ENCODE measurements at regions not wholly inside any gene's neighbourhood (a gene's known extent, or its start where the extent isn't known, plus 50 kb on each side); places are given as distances from the start of the nearest gene placed in this dataset.

- no peaks in the 10 kb centered on the region for H3K9me3 ChIP-seq
- no peaks in the 10 kb centered on the region for H3K36me3 ChIP-seq
- H3K4me3 ChIP-seq = no peak overlapping the region
- intact Hi-C loops (cut with DNase I) = no loop called here
- no peaks in the 10 kb centered on the region for H3K4me1 ChIP-seq
- WGBS = 8% methylated on average over 1 of the region's 1 CpG
- no peak overlapping the region for H3K27ac ChIP-seq (replicated peaks in 1 of 4)
- no peaks in the 10 kb centered on the region for H3K27me3 ChIP-seq
- no peak for DNase-seq (ENCODE audit: extremely low spot score)
- no peak for TF ChIP-seq EP300 (IDR thresholded peaks at IDR 0.05)
- TF ChIP-seq, protein P1, sequence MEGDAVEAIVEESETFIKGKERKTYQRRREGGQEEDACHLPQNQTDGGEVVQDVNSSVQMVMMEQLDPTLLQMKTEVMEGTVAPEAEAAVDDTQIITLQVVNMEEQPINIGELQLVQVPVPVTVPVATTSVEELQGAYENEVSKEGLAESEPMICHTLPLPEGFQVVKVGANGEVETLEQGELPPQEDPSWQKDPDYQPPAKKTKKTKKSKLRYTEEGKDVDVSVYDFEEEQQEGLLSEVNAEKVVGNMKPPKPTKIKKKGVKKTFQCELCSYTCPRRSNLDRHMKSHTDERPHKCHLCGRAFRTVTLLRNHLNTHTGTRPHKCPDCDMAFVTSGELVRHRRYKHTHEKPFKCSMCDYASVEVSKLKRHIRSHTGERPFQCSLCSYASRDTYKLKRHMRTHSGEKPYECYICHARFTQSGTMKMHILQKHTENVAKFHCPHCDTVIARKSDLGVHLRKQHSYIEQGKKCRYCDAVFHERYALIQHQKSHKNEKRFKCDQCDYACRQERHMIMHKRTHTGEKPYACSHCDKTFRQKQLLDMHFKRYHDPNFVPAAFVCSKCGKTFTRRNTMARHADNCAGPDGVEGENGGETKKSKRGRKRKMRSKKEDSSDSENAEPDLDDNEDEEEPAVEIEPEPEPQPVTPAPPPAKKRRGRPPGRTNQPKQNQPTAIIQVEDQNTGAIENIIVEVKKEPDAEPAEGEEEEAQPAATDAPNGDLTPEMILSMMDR (IDR thresholded peaks at IDR 0.05) = no peak
- TF ChIP-seq POLR2A (IDR thresholded peaks at IDR 0.05; ENCODE audit: low read depth) = no peak
- no peak for TF ChIP-seq POLR2AphosphoS5 (IDR thresholded peaks at IDR 0.05)
These were observed 457.7 kb downstream of the ANXA1 start for GRCh38 chr9:73609381-73609780.

GRCh38 chr9:73611032-73611431 is 459.4 kb downstream of the ANXA1 start:
- intact Hi-C loops (cut with DNase I) = no loop called here
- WGBS = 71% methylated on average over 2 of the region's 2 CpGs
- Histone ChIP-seq H3K4me1 (no peaks in the 10 kb centered on the region), H3K27ac (replicated peaks in 1 of 4) (no peak overlapping the region), H3K36me3 (no peaks in the 10 kb centered on the region), H3K9me3 (no peaks in the 10 kb centered on the region), H3K27me3 (no peaks in the 10 kb centered on the region), H3K4me3 (no peak overlapping the region)
- DNase-seq (ENCODE audit: extremely low spot score) = no peak
- no peak for TF ChIP-seq POLR2A (IDR thresholded peaks at IDR 0.05; ENCODE audit: low read depth)

GRCh38 chr9:73613092-73613701 is 461.5 kb downstream of the ANXA1 start:
- TF ChIP-seq POLR2AphosphoS5 (IDR thresholded peaks at IDR 0.05) (no peak), POLR2A (IDR thresholded peaks at IDR 0.05; ENCODE audit: low read depth) (no peak), EP300 (IDR thresholded peaks at IDR 0.05) (no peak)
- TF ChIP-seq, protein P1 (IDR thresholded peaks at IDR 0.05) = no peak
- WGBS = 85% methylated on average over 4 of the region's 4 CpGs

GRCh38 chr9:73615557-73615956 is 463.9 kb downstream of the ANXA1 start:
- TF ChIP-seq EP300 (IDR thresholded peaks at IDR 0.05) (no peak), POLR2A (IDR thresholded peaks at IDR 0.05; ENCODE audit: low read depth) (no peak)
- Histone ChIP-seq H3K27ac (replicated peaks in 1 of 4) (no peak overlapping the region), H3K4me3 (no peak overlapping the region), H3K27me3 (no peaks in the 10 kb centered on the region), H3K9me3 (no peaks in the 10 kb centered on the region), H3K4me1 (no peaks in the 10 kb centered on the region), H3K36me3 (no peaks in the 10 kb centered on the region)
- intact Hi-C loops (cut with DNase I) = no loop called here
- DNase-seq (ENCODE audit: extremely low spot score) = no peak

More at GRCh38 chr9:73613092-73613701, 461.5 kb downstream of the ANXA1 start:
- Histone ChIP-seq H3K4me3 (no peak overlapping the region), H3K4me1 (no peaks in the 10 kb centered on the region), H3K36me3 (no peaks in the 10 kb centered on the region), H3K27me3 (no peaks in the 10 kb centered on the region), H3K9me3 (no peaks in the 10 kb centered on the region), H3K27ac (replicated peaks in 1 of 4) (no peak overlapping the region)
- DNase-seq (ENCODE audit: extremely low spot score) = no peak
- intact Hi-C loops (cut with DNase I) = no loop called here

GRCh38 chr9:73617586-73617985 is 465.9 kb downstream of the ANXA1 start:
- H3K4me3 ChIP-seq = no peak overlapping the region
- H3K27ac ChIP-seq (replicated peaks in 1 of 4) = no peak overlapping the region
- 89% methylated on average over 4 of the region's 4 CpGs for WGBS
- H3K4me1 ChIP-seq = no peaks in the 10 kb centered on the region
- H3K36me3 ChIP-seq = no peaks in the 10 kb centered on the region
- no peaks in the 10 kb centered on the region for H3K27me3 ChIP-seq
- intact Hi-C loops (cut with DNase I) = no loop called here
- DNase-seq (ENCODE audit: extremely low spot score) = no peak
- TF ChIP-seq, protein P1 (IDR thresholded peaks at IDR 0.05) = no peak
- TF ChIP-seq POLR2AphosphoS5 (IDR thresholded peaks at IDR 0.05) (no peak), EP300 (IDR thresholded peaks at IDR 0.05) (no peak), POLR2A (IDR thresholded peaks at IDR 0.05; ENCODE audit: low read depth) (no peak)
- H3K9me3 ChIP-seq = no peaks in the 10 kb centered on the region

- Histone ChIP-seq H3K36me3 (no peaks in the 10 kb centered on the region), H3K27me3 (no peaks in the 10 kb centered on the region), H3K4me3 (no peak overlapping the region), H3K27ac (replicated peaks in 1 of 4) (no peak overlapping the region), H3K9me3 (no peaks in the 10 kb centered on the region), H3K4me1 (no peaks in the 10 kb centered on the region)
- DNase-seq (ENCODE audit: extremely low spot score) = no peak
- WGBS = 97% methylated on average over 1 of the region's 1 CpG
- TF ChIP-seq POLR2AphosphoS5 (IDR thresholded peaks at IDR 0.05) = no peak
- TF ChIP-seq POLR2A (IDR thresholded peaks at IDR 0.05; ENCODE audit: low read depth) = no peak
- no peak for TF ChIP-seq EP300 (IDR thresholded peaks at IDR 0.05)
- TF ChIP-seq, protein P1 (IDR thresholded peaks at IDR 0.05) = no peak
- intact Hi-C loops (cut with DNase I) = no loop called here
These were observed 489.3 kb downstream of the ANXA1 start for GRCh38 chr9:73640971-73641370.

Data from esophagus muscularis mucosa (tissue), 4 donors.